NCI-H748 treated with DMSO at 0.1 percent for 48 hours (cell line): ENCODE measurements at regions not wholly inside any gene's neighbourhood (a gene's known extent, or its start where the extent isn't known, plus 50 kb on each side); places are given as distances from the start of the nearest gene placed in this dataset.

ENCODE experiments used
- DNase-seq: peaks from one replicate; lab custom pipeline; 2025; lab: John Stamatoyannopoulos, UW

GRCh38 chr1:95370691-95371562 lies 136.9 kb downstream of the RWDD3 start:
- DNase-seq, result no peak

GRCh38 chr1:95371666-95372282 lies 137.8 kb downstream of the RWDD3 start:
- no peak for DNase-seq

GRCh38 chr1:95375174-95375573 lies 141.2 kb downstream of the RWDD3 start:
- no peak for DNase-seq

GRCh38 chr1:95380909-95381308 lies 146.9 kb downstream of the RWDD3 start:
- no peak for DNase-seq

- no peak for DNase-seq
Measured at GRCh38 chr1:95382000-95382786, 148.2 kb downstream of the RWDD3 start.

GRCh38 chr1:95383111-95383510 lies 149.1 kb downstream of the RWDD3 start:
- no peak for DNase-seq

- no peak for DNase-seq
Measured at GRCh38 chr1:95384567-95384966, 150.6 kb downstream of the RWDD3 start.

GRCh38 chr1:95386371-95386770 lies 152.4 kb downstream of the RWDD3 start:
- no peak for DNase-seq

- no peak for DNase-seq
Measured at GRCh38 chr1:95386915-95387314, 152.9 kb downstream of the RWDD3 start.

GRCh38 chr1:95388031-95388430 lies 154.0 kb downstream of the RWDD3 start:
- DNase-seq, result peak; percentile 70

- no peak for DNase-seq
Measured at GRCh38 chr1:95393434-95393833, 159.4 kb downstream of the RWDD3 start.

- DNase-seq, result no peak
Measured at GRCh38 chr1:95396557-95396956, 162.5 kb downstream of the RWDD3 start.

- DNase-seq, result no peak
Measured at GRCh38 chr1:95402780-95403179, 168.8 kb downstream of the RWDD3 start.

GRCh38 chr1:95406279-95406678 lies 172.3 kb downstream of the RWDD3 start:
- no peak for DNase-seq

GRCh38 chr1:95407131-95407885 lies 173.3 kb downstream of the RWDD3 start:
- DNase-seq, result no peak

GRCh38 chr1:95407886-95408291 lies 173.9 kb downstream of the RWDD3 start:
- DNase-seq, result no peak

GRCh38 chr1:95408507-95409136 lies 174.6 kb downstream of the RWDD3 start:
- no peak for DNase-seq

GRCh38 chr1:95409276-95409675 lies 175.3 kb downstream of the RWDD3 start:
- no peak for DNase-seq

GRCh38 chr1:95409901-95410300 lies 175.9 kb downstream of the RWDD3 start:
- DNase-seq, result no peak

GRCh38 chr1:95415146-95415545 lies 181.1 kb downstream of the RWDD3 start:
- no peak for DNase-seq

- DNase-seq, result no peak
Measured at GRCh38 chr1:95426772-95427171, 192.8 kb downstream of the RWDD3 start.

GRCh38 chr1:95427525-95427924 lies 193.5 kb downstream of the RWDD3 start:
- DNase-seq, result no peak
